ENCODE measurements at regions not wholly inside any gene's neighbourhood (a gene's known extent, or its start where the extent isn't known, plus 50 kb on each side); places are given as distances from the start of the nearest gene placed in this dataset.

DNA sequence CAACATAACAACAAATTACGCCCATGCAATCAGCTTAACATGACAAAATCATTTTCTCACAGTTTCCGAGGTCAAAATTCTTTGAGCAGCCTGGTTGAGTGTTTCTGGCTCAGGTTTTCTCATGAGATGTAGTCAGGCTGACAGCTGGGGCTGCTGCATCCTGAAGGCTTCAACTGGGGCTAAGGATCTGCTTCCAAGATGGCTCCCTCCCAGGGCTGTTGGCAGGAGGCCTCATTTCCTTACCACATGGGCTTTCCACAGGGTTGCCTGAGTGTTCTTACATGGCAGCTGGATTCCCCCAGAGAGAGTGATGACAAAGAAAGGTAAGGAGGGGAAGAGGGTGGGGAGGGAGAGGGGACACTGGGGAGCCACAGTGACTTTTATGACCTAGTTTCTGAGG lies 63.1 kb upstream of the NNAT start:
- TF ChIP-seq CTCF (IDR thresholded peaks at IDR 0.05) (no peak), HOXA7 (CRISPR knock-in tag; IDR thresholded peaks at IDR 0.05) (no peak), CBX2 (IDR thresholded peaks at IDR 0.05; ENCODE audit: borderline replicate concordance, low read depth) (no peak), CEBPB (IDR thresholded peaks at IDR 0.05) (no peak), POLR2A (IDR thresholded peaks at IDR 0.05; ENCODE audit: low read length) (no peak), POLR2AphosphoS2 (conservative IDR thresholded peaks at IDR 0.05; ENCODE audit: low read length) (no peak), ESRRA (IDR thresholded peaks at IDR 0.05; ENCODE audit: borderline replicate concordance, low read length) (no peak), CBX8 (IDR thresholded peaks at IDR 0.05) (no peak), REST (IDR thresholded peaks at IDR 0.05) (no peak), EP300 (IDR thresholded peaks at IDR 0.05) (no peak), PBX3 (IDR thresholded peaks at IDR 0.05) (no peak), BHLHE40 (IDR thresholded peaks at IDR 0.05; ENCODE audit: low read depth, low read length) (no peak), MYC (IDR thresholded peaks at IDR 0.05; ENCODE audit: borderline replicate concordance, low read length) (no peak), FOSL2 (IDR thresholded peaks at IDR 0.05) (no peak), FOSL2 (CRISPR knock-in tag; IDR thresholded peaks at IDR 0.05) (no peak)
